CD14-positive monocyte (primary cell): ENCODE measurements at regions not wholly inside any gene's neighbourhood (a gene's known extent, or its start where the extent isn't known, plus 50 kb on each side); places are given as distances from the start of the nearest gene placed in this dataset.

ENCODE experiments used
- DNase-seq, 3 donors: peaks; one replicate each; pipeline ENCODE4 v3.0.0-alpha.2; 2011 to 2022
- H2AFZ ChIP-seq: 2 replicates; pipeline ENCODE4 v1.6.0; 2012; ENCODE audit warnings: mild to moderate bottlenecking, low read depth, low read length, inconsistent platforms; ENCODE audit not compliant: insufficient read depth, poor library complexity, severe bottlenecking
- H3K27ac ChIP-seq, 2 donors: 1 replicate in 1 of 2; 2 replicates in 1 of 2; pipeline ENCODE4 v1.5.1; 2012 to 2013; ENCODE audit warnings: low read length in 2 of 2, control low read depth in 1 of 2, inconsistent platforms in 1 of 2, low read depth in 1 of 2, mild to moderate bottlenecking in 1 of 2
- H3K27me3 ChIP-seq, 2 donors: one replicate each; pipeline versions ENCODE4 v1.6.0 to v1.6.1; 2011 to 2013; ENCODE audit warnings: low read length in 2 of 2; ENCODE audit not compliant: control insufficient read depth in 2 of 2, insufficient read depth in 2 of 2
- H3K36me3 ChIP-seq, 2 donors: replicated peaks in 1 of 2; 1 replicate in 1 of 2; 2 replicates in 1 of 2; pipeline versions ENCODE4 v1.5.1 to v1.6.1; 2012 to 2013; ENCODE audit warnings: low read length in 2 of 2, control low read depth in 1 of 2, inconsistent platforms in 1 of 2, mild to moderate bottlenecking in 1 of 2; ENCODE audit not compliant: insufficient read depth in 2 of 2, control insufficient read depth in 1 of 2
- H3K4me1 ChIP-seq, 2 donors: 1 replicate in 1 of 2; 2 replicates in 1 of 2; pipeline versions ENCODE4 v1.5.1 to v1.6.1; 2012 to 2013; ENCODE audit warnings: low read length in 2 of 2, control low read depth in 1 of 2, inconsistent platforms in 1 of 2, mild to moderate bottlenecking in 1 of 2, moderate library complexity in 1 of 2; ENCODE audit not compliant: insufficient read depth in 2 of 2, control insufficient read depth in 1 of 2
- H3K4me2 ChIP-seq: replicated peaks from 2 replicates; pipeline ENCODE3; 2012; ENCODE audit warnings: low read length, moderate library complexity, mild to moderate bottlenecking; ENCODE audit not compliant: poor library complexity, severe bottlenecking; ENCODE audit errors: extremely low read depth
- H3K4me3 ChIP-seq, 3 experiments: fragments of 200-600 bp in 1 of 3; sonication (generic) in 1 of 3; replicated peaks in 1 of 3; 1 replicate in 2 of 3; 2 replicates in 1 of 3; pipeline ENCODE4 v1.5.1; 2011 to 2013; ENCODE audit warnings: low read length in 3 of 3, mild to moderate bottlenecking in 3 of 3, control low read depth in 2 of 3, low read depth in 2 of 3, inconsistent platforms in 1 of 3, moderate library complexity in 1 of 3
- H3K79me2 ChIP-seq: 2 replicates; pipeline ENCODE4 v1.6.0; 2012; ENCODE audit warnings: mild to moderate bottlenecking, control low read depth, inconsistent platforms, low read length, moderate library complexity; ENCODE audit not compliant: insufficient read depth
- H3K9ac ChIP-seq: 2 replicates; pipeline ENCODE4 v1.6.0; 2017; ENCODE audit warnings: low read length, mild to moderate bottlenecking; ENCODE audit not compliant: insufficient read depth, poor library complexity, severe bottlenecking
- H3K9me3 ChIP-seq, 2 donors: replicated peaks in 1 of 2; 1 replicate in 1 of 2; 2 replicates in 1 of 2; pipeline versions ENCODE4 v1.5.1 to v1.6.1; 2012 to 2013; ENCODE audit warnings: low read length in 2 of 2, control low read depth in 1 of 2; ENCODE audit not compliant: control insufficient read depth in 1 of 2, insufficient read depth in 1 of 2
- H4K20me1 ChIP-seq: 2 replicates; pipeline ENCODE4 v1.6.0; 2012; ENCODE audit warnings: mild to moderate bottlenecking, low read length, control low read depth, moderate library complexity; ENCODE audit not compliant: insufficient read depth
- H3K27ac Mint-ChIP-seq, 7 donors: one replicate each; pipeline ENCODE4 v1.8.0; 2020; ENCODE audit warnings: mild to moderate bottlenecking in 7 of 7, mixed read lengths in 7 of 7, moderate library complexity in 6 of 7, inconsistent platforms in 2 of 7
- H3K27me3 Mint-ChIP-seq, 3 donors: one replicate each; pipeline ENCODE4 v1.8.0; 2021 to 2022; ENCODE audit warnings: low read depth in 3 of 3, mild to moderate bottlenecking in 3 of 3, mixed read lengths in 3 of 3, moderate library complexity in 3 of 3, inconsistent platforms in 1 of 3
- H3K36me3 Mint-ChIP-seq, 2 donors: one replicate each; pipeline ENCODE4 v1.8.0; 2020; ENCODE audit warnings: mixed read lengths in 2 of 2, inconsistent platforms in 1 of 2, mild to moderate bottlenecking in 1 of 2
- H3K4me1 Mint-ChIP-seq: one replicate; pipeline ENCODE4 v1.8.0; 2020; ENCODE audit warnings: mild to moderate bottlenecking, mixed read lengths
- H3K4me3 Mint-ChIP-seq, 2 donors: one replicate each; pipeline ENCODE4 v1.8.0; 2020; ENCODE audit warnings: mild to moderate bottlenecking in 2 of 2, mixed read lengths in 2 of 2, moderate library complexity in 1 of 2
- H3K9me3 Mint-ChIP-seq, 7 donors: one replicate each; pipeline ENCODE4 v1.8.0; 2020 to 2022; ENCODE audit warnings: mixed read lengths in 7 of 7, mild to moderate bottlenecking in 6 of 7, moderate library complexity in 6 of 7, inconsistent platforms in 2 of 7
- WGBS: methylation state at CpG from one replicate; pipeline ENCODE4 v1.1.5; 2013; ENCODE audit warnings: missing lambda C conversion rate; ENCODE audit not compliant: insufficient coverage; 5-methylcytosine and 5-hydroxymethylcytosine counted together
- intact Hi-C, 2 donors: fragments of 100-400 bp; cut with micrococcal nuclease; formaldehyde crosslinking; loops; one replicate each; pipeline versions ENCODE4 v1.15.0 to v1.15.1; 2023
- TF ChIP-seq, protein P1 (sequence below): fragments of 200-600 bp; IDR thresholded peaks from one replicate; pipeline ENCODE4 v1.8.0; 2022; ENCODE audit warnings: antibody characterized with exemption, mild to moderate bottlenecking

DNA sequence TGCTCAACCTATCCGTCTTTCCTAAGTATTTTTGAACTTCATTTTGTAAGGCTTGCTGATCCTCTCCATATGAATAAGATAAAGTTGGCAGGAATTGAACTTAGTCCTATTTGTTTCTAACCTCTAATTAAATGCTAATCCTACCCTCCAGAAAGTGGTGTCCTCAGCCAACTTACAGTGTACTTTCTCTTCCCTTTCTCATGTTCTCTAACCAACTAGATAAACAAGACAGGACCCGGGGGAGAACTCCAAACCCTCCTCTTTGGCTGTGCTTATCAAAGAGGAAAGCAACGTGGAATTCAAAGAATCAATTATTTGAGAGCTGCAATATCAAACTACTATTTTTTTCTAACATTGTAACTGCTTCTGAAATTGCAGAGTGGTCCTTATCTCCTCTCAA, 56.5 kb upstream of the NRSN1 start:
- Histone ChIP-seq H3K9me3 (no peaks in the 10 kb centered on the region), H3K9ac (no peak overlapping the region), H3K79me2 (no peaks in the 10 kb centered on the region), H3K27me3 (no peaks in the 10 kb centered on the region), H3K27ac (no peak overlapping the region), H3K36me3 (no peaks in the 10 kb centered on the region), H4K20me1 (no peaks in the 10 kb centered on the region), H3K4me2 (no peak overlapping the region), H3K4me1 (no peaks in the 10 kb centered on the region), H3K4me3 (no peak overlapping the region), H2AFZ (no peak overlapping the region)
- TF ChIP-seq, protein P1, sequence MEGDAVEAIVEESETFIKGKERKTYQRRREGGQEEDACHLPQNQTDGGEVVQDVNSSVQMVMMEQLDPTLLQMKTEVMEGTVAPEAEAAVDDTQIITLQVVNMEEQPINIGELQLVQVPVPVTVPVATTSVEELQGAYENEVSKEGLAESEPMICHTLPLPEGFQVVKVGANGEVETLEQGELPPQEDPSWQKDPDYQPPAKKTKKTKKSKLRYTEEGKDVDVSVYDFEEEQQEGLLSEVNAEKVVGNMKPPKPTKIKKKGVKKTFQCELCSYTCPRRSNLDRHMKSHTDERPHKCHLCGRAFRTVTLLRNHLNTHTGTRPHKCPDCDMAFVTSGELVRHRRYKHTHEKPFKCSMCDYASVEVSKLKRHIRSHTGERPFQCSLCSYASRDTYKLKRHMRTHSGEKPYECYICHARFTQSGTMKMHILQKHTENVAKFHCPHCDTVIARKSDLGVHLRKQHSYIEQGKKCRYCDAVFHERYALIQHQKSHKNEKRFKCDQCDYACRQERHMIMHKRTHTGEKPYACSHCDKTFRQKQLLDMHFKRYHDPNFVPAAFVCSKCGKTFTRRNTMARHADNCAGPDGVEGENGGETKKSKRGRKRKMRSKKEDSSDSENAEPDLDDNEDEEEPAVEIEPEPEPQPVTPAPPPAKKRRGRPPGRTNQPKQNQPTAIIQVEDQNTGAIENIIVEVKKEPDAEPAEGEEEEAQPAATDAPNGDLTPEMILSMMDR: no peak
- DNase-seq: no peak
- intact Hi-C loops: no loop called here
- Mint-ChIP-seq H3K4me3 (no peak overlapping the region), H3K4me1 (no peaks in the 10 kb centered on the region), H3K27me3 (peaks cover 0 to 1% (median 0%) of the 10 kb centered on the region in 3 donors), H3K36me3 (no peaks in the 10 kb centered on the region), H3K27ac (no peak overlapping the region), H3K9me3 (peaks cover 0 to 4% (median 2%) of the 10 kb centered on the region in 7 donors)
- WGBS: 100% methylated on average over 1 of the region's 3 CpGs

DNA sequence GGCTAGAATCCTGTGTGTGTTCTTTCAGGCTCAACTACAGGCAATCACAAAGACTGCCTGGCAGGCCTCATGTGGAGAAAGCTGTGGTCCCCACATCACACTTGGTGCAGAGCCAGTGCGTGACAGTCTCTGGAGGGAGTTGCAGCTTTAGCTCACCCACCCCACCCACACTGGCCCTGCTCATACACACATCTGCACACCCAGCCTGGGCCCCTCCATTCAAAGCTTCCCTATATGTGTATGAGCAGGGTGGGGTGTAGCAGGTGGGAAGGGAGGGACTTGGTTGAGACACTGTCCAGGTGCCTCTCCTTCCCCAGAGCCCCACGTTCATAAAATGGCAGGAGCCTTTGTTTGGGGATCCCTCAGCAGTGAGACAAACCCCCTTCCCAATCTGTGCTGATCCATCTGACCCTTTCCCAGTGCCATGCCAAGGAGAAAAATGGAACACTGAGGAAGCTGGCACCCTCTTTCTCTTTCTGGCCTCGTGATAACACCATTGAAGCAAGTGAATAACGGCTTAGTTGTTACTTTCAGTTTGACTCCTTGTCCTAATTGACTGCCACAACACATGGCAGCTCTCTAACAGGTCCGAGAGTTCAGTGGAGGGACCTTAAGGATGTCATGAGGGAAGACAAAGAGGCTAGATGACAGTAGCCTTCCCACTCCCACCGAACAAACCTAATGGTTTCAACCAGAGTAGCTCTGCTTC, 53.8 kb upstream of the NRSN1 start:
- no peak overlapping the region for H3K9ac ChIP-seq
- H3K36me3 ChIP-seq: no peaks in the 10 kb centered on the region
- WGBS: 88% methylated on average over 3 of the region's 6 CpGs
- Mint-ChIP-seq H3K36me3 (no peaks in the 10 kb centered on the region), H3K27me3 (peaks cover 0 to 1% (median 0%) of the 10 kb centered on the region in 3 donors), H3K9me3 (peaks cover 0 to 6% (median 2%) of the 10 kb centered on the region in 7 donors), H3K27ac (no peak overlapping the region), H3K4me1 (no peaks in the 10 kb centered on the region), H3K4me3 (no peak overlapping the region)
- H3K4me3 ChIP-seq: no peak overlapping the region
- TF ChIP-seq, protein P1: no peak
- no peaks in the 10 kb centered on the region for H3K4me1 ChIP-seq
- H3K4me2 ChIP-seq: no peak overlapping the region
- H3K9me3 ChIP-seq: no peaks in the 10 kb centered on the region
- no peak overlapping the region for H2AFZ ChIP-seq
- no peaks in the 10 kb centered on the region for H4K20me1 ChIP-seq
- H3K79me2 ChIP-seq: no peaks in the 10 kb centered on the region
- H3K27ac ChIP-seq: no peak overlapping the region
- DNase-seq: no peak
- H3K27me3 ChIP-seq: no peaks in the 10 kb centered on the region
- intact Hi-C loops: no loop called here
